ENCODE measurements at regions not wholly inside any gene's neighbourhood (a gene's known extent, or its start where the extent isn't known, plus 50 kb on each side); places are given as distances from the start of the nearest gene placed in this dataset.

GRCh38 chr13:111399334-111399733 lies 78.9 kb downstream of the TEX29 start:
- no peak for TF ChIP-seq CTCF (IDR thresholded peaks at IDR 0.05; ENCODE audit: low read depth, low read length)
- no peak overlapping the region for H3K4me3 ChIP-seq (ENCODE audit: low read depth, low read length)

DNA sequence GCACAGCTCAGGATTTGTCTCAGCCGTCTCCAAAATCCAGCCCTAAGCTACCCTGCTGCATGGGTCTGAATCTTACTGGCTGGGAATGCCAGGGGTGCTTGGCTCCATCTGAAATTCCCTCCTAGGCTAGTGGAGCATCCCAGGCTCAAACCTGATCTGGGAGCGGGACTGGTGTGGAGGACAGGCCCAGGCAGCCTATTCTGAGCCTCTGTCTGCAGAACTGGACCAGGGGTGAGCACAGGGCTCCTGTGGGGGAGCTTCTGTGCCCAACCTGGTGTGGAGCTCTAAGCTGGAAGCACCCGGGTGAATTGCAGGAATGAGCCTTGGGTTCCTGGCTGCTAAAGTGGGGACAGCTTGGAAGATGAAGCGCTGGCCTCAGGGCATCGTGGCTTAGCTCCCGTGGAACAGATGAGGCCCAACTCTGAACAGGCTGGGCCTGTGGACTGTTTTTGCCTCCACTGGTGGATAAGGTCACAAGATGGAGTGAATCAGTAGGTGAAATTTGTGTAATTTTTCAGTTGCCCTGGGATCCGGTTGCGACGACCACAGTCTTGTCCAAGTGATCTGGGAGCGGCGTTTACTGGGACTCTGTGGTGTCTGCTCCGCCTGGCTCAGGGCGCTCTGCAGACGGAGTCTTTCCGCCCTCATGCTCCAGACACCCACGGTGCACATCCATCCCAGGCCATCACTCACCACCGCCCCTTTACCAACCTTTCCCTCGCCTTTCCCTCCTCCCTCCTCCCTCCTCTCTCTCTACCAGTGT lies 79.5 kb downstream of the TEX29 start:
- TF ChIP-seq CTCF (IDR thresholded peaks at IDR 0.05; ENCODE audit: low read depth, low read length), result no peak
- H3K4me3 ChIP-seq (ENCODE audit: low read depth, low read length), result no peak overlapping the region

DNA sequence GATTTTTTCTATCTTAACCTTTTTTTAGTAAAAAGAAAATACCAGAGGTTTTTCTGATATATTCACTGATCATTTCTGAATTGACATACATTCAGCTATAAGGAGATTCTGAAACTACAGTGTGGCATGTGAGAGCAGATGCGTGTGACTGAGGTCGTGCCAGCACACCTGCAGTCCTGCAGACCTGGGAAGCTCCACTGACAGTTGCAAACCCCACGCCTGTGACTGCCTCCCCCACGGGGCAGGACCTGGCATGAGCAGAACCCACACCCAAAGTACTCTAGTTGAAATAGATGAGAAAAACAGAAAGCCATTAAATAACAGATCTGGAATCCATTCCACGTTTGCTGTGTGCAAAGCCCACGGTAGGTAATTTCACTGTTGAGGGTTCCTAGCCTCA lies 80.7 kb downstream of the TEX29 start:
- no peak overlapping the region for H3K4me3 ChIP-seq (ENCODE audit: low read depth, low read length)
- no peak for TF ChIP-seq CTCF (IDR thresholded peaks at IDR 0.05; ENCODE audit: low read depth, low read length)

DNA sequence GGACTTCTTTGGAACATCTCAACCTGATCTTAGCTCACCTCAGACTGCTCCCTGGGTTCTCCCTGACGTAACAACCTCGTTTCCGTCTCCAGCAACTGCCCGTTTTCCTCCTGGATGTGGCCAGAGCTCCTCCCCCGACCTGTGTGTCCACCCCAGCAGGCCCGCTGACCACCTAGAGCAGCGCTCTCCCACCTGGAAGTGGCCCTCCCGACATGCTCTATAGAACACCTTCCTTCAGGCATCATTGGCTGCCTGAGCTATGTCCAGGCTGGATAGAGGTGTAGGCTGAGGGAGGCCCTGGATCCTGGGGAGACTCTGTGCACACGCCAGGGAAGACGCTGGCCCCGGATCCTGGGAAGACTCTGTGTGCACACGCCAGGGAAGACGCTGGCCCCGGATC lies 81.3 kb downstream of the TEX29 start:
- no peak overlapping the region for H3K4me3 ChIP-seq (ENCODE audit: low read depth, low read length)
- no peak for TF ChIP-seq CTCF (IDR thresholded peaks at IDR 0.05; ENCODE audit: low read depth, low read length)

- no peak for TF ChIP-seq CTCF (IDR thresholded peaks at IDR 0.05; ENCODE audit: low read depth, low read length)
- no peak overlapping the region for H3K4me3 ChIP-seq (ENCODE audit: low read depth, low read length)
Measured at GRCh38 chr13:111402441-111402840, 82.0 kb downstream of the TEX29 start.

DNA sequence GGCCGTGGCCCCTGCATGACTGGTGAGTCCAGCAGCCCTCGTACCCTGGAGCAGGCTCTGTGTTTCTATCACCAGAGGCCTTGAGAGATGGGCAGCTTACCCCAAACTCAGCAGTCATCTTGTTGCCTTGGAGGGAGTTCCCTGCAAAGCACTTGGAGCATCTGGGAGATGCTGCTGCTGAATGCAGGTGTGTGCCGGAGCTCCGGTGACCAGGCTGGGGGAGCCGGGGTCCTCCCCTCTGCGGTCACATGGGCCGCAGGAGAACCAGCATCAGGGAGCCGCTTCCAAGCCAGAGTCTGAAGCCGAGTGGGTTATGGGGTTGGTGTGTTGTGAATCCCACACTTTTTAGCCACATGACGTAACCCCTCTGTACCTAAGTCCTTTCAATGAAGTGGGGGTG lies 82.8 kb downstream of the TEX29 start:
- H3K4me3 ChIP-seq (ENCODE audit: low read depth, low read length), result no peak overlapping the region
- TF ChIP-seq CTCF (IDR thresholded peaks at IDR 0.05; ENCODE audit: low read depth, low read length), result no peak

DNA sequence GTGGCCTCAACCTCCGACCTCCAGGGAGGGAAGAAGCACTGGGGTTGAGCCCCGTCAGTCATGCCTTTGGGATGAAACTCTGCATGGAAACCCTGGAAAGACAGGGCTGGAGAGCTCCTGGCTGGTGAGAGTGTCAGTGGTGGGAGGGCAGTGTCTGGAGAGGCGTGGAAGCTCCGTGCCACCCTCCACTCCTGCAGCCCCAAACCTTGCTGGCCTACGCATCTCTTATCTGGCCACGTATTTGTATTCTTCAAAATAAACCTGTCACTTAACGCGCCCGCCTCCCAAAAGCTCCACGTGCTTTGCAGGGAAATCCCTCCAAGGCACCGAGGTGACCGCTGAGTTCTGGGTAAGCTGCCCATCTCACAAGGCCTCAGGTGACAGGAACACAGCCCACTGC lies 84.3 kb downstream of the TEX29 start:
- TF ChIP-seq CTCF (IDR thresholded peaks at IDR 0.05; ENCODE audit: low read depth, low read length), result no peak
- no peak overlapping the region for H3K4me3 ChIP-seq (ENCODE audit: low read depth, low read length)

Data from WI38 (cell line).